Fibroblast of pulmonary artery (primary cell): ENCODE measurements at regions not wholly inside any gene's neighbourhood (a gene's known extent, or its start where the extent isn't known, plus 50 kb on each side); places are given as distances from the start of the nearest gene placed in this dataset.

Experiments
- DNase-seq: peaks from one replicate; pipeline ENCODE4 v3.0.0-alpha.2; 2010; ENCODE audit warnings: low read depth
- H3K4me3 ChIP-seq: replicated peaks from 2 replicates; pipeline ENCODE4 v1.5.1; 2011; ENCODE audit warnings: low read depth, mild to moderate bottlenecking, control low read depth, low read length, moderate library complexity
- TF ChIP-seq, protein P1 (sequence below): IDR thresholded peaks from 2 replicates; pipeline ENCODE4 v1.5.1; 2011; ENCODE audit warnings: mild to moderate bottlenecking, control low read depth, low read length, inconsistent platforms; ENCODE audit errors: missing control alignments

- no peak overlapping the region for H3K4me3 ChIP-seq
- DNase-seq = peak; percentile 30
- TF ChIP-seq, protein P1, sequence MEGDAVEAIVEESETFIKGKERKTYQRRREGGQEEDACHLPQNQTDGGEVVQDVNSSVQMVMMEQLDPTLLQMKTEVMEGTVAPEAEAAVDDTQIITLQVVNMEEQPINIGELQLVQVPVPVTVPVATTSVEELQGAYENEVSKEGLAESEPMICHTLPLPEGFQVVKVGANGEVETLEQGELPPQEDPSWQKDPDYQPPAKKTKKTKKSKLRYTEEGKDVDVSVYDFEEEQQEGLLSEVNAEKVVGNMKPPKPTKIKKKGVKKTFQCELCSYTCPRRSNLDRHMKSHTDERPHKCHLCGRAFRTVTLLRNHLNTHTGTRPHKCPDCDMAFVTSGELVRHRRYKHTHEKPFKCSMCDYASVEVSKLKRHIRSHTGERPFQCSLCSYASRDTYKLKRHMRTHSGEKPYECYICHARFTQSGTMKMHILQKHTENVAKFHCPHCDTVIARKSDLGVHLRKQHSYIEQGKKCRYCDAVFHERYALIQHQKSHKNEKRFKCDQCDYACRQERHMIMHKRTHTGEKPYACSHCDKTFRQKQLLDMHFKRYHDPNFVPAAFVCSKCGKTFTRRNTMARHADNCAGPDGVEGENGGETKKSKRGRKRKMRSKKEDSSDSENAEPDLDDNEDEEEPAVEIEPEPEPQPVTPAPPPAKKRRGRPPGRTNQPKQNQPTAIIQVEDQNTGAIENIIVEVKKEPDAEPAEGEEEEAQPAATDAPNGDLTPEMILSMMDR = no peak
These were observed 75.4 kb upstream of the MAP3K1 start for GRCh38 chr5:56739990-56740389.

DNA sequence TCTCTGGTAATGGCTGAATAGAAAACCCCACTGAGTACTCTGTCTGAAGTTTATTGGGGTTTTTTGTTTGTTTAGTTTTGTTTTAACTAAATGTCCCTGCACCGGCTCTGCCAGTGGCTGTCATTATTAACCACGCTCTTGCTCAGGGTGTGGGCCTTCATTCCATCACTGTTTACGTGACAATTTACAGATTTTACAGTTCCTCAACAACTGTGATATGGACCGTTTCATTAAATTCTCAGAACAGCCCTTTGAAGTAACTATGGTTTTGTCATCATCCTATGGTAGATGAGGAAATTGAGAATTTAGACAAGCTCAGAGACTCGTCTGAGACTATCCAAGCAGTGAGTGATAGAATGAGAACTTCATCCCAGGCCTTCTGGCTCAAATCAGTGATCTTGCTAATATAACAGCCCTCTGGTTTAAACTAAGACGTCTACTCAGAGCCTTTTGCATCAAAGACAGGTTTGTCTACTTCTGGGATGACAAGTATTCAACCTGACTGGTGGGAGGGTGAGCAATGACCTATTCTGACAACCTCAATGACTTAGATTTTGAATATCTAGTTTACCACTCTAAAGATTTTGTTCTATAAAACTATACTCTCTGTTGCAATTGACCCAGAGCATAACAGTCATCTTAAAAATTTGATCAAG lies 77.3 kb upstream of the MAP3K1 start:
- TF ChIP-seq, protein P1 = no peak
- no peak for DNase-seq
- no peak overlapping the region for H3K4me3 ChIP-seq

DNA sequence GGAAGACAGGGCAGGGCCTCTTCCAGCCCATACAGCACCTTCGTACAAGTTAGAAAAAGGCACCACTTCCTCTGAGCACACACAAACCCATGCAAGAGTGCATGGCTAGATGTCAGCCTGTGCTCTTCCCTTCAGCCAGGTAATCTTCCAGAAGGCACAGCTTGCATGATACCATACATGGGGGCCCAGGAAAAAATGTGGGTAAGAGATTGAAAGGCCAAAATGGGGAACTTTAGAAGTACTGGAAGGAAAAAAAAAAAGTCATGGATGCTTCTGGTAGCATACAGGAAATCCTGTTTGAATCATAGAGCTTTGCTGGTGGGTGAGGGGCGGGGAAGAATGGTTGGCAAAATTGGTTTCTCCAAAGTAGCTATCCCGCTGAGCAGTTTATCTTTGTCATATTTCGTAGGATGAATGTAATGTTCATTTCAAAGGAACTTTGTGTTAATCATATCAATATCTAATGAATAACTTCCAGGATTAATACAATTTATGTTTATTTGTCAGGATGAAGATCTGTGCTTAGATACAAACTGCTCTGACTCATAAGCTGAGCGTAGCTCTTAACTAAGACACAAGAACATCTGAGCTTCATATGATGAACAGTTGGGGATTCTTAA lies 78.2 kb upstream of the MAP3K1 start:
- TF ChIP-seq, protein P1 = no peak
- peak; percentile 18 for DNase-seq
- no peak overlapping the region for H3K4me3 ChIP-seq

DNA sequence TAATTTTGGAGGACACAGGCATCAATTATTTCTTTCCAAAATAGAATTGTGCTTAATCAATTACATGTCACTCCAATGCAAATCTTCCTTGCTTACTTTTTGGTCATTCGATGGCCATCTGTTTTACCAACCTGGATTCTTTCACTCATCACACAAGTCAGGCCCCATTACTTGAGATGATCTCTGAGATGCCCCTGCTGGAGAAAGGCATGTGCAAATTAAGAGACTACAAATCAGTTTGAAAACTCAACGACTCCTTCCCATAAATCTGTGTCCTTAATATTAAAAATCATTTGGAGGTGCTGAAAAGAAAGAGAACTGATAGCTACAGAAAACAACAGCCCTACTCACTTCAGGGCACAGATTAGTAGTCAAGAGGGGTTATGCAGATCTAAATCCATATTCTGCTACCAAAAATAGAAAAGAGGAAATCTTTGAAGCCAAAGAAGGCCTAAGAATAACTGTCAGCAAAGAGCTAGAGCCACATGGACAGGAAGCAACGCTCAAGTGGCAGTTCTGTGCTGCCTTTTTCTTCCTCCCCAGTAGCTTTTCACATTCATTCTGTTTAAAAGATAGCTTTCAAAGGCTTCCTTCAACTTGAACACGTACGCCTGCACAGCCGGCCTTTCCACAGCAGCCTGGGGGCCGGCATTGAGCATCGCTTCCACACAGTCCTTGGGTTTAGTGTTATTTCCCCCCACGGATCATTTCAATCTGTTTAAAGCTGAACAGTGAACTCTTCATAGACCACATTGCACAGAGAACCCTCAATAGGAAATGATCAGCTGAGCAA lies 79.3 kb upstream of the MAP3K1 start:
- DNase-seq = no peak
- H3K4me3 ChIP-seq = no peak overlapping the region

DNA sequence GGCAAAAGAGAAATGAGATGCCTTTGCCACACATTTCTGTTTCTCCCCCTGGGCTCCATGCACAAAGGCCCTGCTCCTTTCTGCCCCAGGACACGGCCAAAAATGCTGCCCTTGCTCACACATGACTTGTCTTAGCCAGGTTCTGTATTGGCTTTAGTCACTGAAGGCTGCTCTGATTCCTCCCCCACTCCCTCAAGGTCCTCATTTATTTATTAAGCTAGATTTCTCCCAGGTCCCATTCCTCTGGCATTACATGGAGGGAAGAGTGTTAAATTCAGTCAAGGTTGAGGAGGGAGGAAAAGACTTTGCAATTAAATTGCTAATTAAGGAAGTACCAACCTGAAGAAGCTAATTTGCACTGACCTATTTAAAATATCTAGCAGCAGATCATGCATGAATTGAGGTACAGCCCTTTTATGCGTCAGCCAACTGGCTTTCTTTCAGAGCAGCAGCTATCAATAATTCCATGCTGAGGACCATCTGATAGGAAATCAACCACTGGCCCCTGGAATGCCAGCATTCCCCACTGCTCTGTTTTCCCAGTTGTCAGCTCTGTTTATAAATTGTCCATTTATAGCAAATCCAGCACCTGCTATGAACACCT lies 81.2 kb upstream of the MAP3K1 start:
- TF ChIP-seq, protein P1 = no peak
- DNase-seq = no peak
- no peak overlapping the region for H3K4me3 ChIP-seq

More for the DNA sequence above, 79.3 kb upstream of the MAP3K1 start:
- TF ChIP-seq, protein P1 = no peak

DNA sequence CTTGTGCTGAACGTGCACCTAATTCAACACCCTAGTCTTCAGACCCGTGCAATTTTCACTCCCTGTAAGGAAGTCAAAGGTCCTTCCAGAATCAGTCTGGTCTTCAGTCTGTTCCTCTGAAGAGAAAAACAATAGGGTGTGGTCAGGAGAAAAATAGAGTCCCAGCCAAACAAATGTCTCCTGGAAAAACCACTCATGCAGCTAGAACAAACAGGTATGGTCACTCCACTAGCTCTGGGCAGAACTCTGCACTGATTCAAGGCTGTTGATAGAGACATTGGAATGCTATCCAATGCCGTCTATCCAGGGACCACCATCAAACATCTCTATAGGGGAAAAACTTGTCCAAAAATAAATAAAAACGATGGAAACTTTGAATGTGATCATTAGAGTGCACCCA lies 81.8 kb upstream of the MAP3K1 start:
- H3K4me3 ChIP-seq = no peak overlapping the region
- TF ChIP-seq, protein P1 = no peak
- no peak for DNase-seq
